Central memory CD8-positive, alpha-beta T cell (primary cell): ENCODE measurements at regions not wholly inside any gene's neighbourhood (a gene's known extent, or its start where the extent isn't known, plus 50 kb on each side); places are given as distances from the start of the nearest gene placed in this dataset.
"Not testable (repeated sequence)": the region's sequence is repeated elsewhere in the genome, so short reads cannot be mapped to it uniquely, and the experiment has no call there.

Source experiments
- ATAC-seq: fragments of 150-1000 bp; cut with Tn5 transposase; replicated peaks from 2 replicates; pipeline ENCODE4 v1.10.0; 2022; ENCODE audit warnings: mild to moderate bottlenecking, moderate FRiP score, moderate number of reproducible peaks; ENCODE audit not compliant: poor library complexity, severe bottlenecking; ENCODE audit errors: extremely low read depth
- DNase-seq, 2 donors: peaks; one replicate each; pipeline ENCODE4 v3.0.0; 2021; ENCODE audit warnings: low spot score in 2 of 2
- H3K27ac Mint-ChIP-seq: one replicate; pipeline ENCODE4 v1.8.0; 2022; ENCODE audit warnings: low read depth, mild to moderate bottlenecking, moderate library complexity, mixed read lengths
- H3K27me3 Mint-ChIP-seq: one replicate; pipeline ENCODE4 v1.8.0; 2022; ENCODE audit warnings: mixed read lengths
- H3K36me3 Mint-ChIP-seq: one replicate; pipeline ENCODE4 v1.8.0; 2022; ENCODE audit warnings: mild to moderate bottlenecking, moderate library complexity, mixed read lengths; ENCODE audit not compliant: insufficient read depth
- H3K4me1 Mint-ChIP-seq: one replicate; pipeline ENCODE4 v1.8.0; 2022; ENCODE audit warnings: mixed read lengths
- H3K4me3 Mint-ChIP-seq: one replicate; pipeline ENCODE4 v1.8.0; 2022; ENCODE audit warnings: mild to moderate bottlenecking, moderate library complexity, mixed read lengths
- H3K9me3 Mint-ChIP-seq: one replicate; pipeline ENCODE4 v1.8.0; 2022; ENCODE audit warnings: mixed read lengths

DNA sequence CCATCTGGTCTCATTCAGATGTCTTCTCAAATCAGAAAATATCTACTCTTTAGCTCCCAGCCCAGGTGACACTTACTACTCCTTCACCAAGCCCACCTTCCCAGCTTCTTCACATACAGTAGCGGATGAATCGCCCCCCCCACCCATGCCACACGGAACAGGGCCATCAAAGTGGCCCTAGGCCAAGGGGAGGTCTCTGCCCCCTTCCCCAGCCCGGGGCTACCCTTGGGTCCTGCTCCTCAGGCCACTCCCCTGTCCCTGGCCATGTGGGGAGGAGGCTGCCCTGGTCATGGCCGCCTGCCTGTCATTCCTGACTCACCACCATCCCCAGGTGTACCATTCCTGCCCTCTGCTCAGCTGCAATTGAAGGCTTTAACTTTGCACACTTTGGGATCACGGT, 142.8 kb downstream of the NECTIN1 start:
- no peaks in the 10 kb centered on the region for H3K9me3 Mint-ChIP-seq
- DNase-seq (no peak), ATAC-seq (no peak)
- H3K4me3 Mint-ChIP-seq, result no peak overlapping the region
- no peaks in the 10 kb centered on the region for H3K4me1 Mint-ChIP-seq
- H3K27ac Mint-ChIP-seq, result no peak overlapping the region
- peaks cover 81% of the 10 kb centered on the region for H3K27me3 Mint-ChIP-seq
- no peaks in the 10 kb centered on the region for H3K36me3 Mint-ChIP-seq

DNA sequence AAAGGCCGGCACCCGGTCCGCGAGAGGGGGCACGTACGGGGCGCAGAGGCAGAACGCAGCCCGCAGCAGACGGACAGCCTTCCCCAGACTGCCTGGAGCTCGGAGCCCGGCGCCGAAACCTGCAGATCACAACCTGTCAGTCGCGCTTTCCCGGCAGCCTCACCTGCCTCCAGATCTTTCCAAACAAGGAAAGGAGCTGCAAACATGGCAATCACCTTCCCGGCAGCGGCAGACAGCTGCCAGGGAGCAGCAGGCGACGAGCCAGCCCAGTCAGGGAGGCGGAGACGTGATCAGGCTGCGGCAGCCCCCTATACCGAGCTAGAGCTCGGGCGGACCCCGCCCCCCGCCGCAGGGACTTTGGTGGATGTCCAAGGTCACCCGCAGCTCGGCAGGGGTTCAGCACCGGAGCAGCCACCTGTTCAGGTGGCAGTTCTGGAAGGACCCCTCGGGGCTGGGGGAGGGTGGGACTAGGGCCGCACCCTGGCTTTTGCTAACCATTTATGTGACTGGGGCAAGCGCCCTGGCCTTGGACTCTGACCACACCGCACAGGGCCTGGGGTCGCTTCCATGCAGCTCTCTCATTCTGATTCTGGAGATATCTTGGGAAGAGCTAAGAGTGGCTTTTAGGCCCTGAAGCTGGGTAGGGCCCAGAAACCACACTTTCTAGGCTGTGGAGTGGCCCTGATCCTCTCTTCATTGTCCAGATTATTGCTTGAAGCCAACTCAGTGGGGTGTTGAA, 143.8 kb downstream of the NECTIN1 start:
- H3K27me3 Mint-ChIP-seq, result peaks cover 83% of the 10 kb centered on the region
- no peaks in the 10 kb centered on the region for H3K36me3 Mint-ChIP-seq
- H3K9me3 Mint-ChIP-seq, result no peaks in the 10 kb centered on the region
- DNase-seq (no peak), ATAC-seq (no peak)
- H3K27ac Mint-ChIP-seq, result no peak overlapping the region
- H3K4me3 Mint-ChIP-seq, result no peak overlapping the region
- H3K4me1 Mint-ChIP-seq, result no peaks in the 10 kb centered on the region

DNA sequence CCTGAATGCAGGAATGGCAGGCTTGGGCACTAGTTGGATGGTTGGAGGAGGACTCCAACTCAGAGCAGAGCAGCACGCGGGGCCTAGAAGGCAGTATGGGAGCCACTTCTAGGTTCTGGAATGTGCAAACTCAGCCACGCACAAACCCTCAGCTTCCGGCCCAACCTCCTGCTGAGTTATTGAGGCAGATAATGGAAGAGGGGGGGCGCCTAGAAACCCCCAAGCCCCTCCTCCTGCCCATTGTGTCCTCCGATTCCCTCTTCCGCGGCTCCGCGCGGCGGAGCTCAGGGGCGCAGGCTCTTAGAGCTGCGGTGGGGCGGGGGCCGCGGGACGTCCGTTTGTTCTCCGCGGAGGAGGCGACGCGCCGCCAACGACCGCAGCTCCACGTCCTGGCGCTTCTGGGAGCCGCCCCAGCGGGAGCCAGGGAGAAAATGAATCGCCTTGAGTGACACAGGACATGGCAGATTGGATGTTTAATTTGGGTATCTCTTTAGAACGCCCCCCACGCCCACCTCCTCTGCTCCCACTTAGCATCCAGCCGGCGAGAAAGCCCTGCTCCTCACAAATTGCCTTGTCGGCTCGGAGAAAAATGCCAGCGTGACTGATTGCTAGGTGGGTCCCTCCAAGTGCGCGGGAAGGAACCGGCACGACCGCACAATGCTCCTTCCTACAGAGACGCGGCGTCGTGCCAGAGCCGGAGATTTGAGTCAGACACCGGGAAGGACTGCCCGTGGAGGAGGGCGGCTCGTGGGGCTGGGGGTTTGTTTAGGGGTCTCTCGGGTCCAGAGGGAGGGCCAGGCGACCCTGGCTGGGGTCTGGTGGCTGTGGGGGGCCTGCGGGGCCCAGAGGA, 144.6 kb downstream of the NECTIN1 start:
- peaks cover 85% of the 10 kb centered on the region for H3K27me3 Mint-ChIP-seq
- ATAC-seq, result no peak
- H3K4me3 Mint-ChIP-seq, result no peak overlapping the region
- no peak for DNase-seq
- H3K27ac Mint-ChIP-seq, result no peak overlapping the region
- no peaks in the 10 kb centered on the region for H3K4me1 Mint-ChIP-seq
- no peaks in the 10 kb centered on the region for H3K9me3 Mint-ChIP-seq
- H3K36me3 Mint-ChIP-seq, result no peaks in the 10 kb centered on the region

DNA sequence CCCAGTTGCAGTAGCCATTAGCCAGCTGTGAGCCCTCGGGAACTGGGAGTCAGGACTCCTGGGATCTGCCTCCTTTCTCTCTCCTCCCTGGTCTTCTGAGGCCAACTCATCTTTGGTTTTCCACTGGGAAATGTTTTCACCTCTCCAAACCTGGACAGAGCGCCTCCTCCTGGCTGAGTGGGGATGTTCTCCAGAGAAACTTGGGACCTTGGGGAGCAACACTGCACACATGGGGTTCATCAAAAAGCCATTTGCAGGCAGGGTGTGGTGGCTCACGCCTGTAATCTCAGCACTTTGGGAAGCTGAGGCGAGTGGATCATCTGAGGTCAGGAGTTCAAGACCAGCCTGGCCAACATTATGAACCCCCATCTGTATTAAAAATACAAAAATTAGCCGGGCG, 145.4 kb downstream of the NECTIN1 start:
- no peak for DNase-seq
- no peaks in the 10 kb centered on the region for H3K9me3 Mint-ChIP-seq
- no peaks in the 10 kb centered on the region for H3K4me1 Mint-ChIP-seq
- no peak overlapping the region for H3K4me3 Mint-ChIP-seq
- no peaks in the 10 kb centered on the region for H3K36me3 Mint-ChIP-seq
- ATAC-seq, result no peak
- H3K27me3 Mint-ChIP-seq, result peaks cover 93% of the 10 kb centered on the region
- no peak overlapping the region for H3K27ac Mint-ChIP-seq

DNA sequence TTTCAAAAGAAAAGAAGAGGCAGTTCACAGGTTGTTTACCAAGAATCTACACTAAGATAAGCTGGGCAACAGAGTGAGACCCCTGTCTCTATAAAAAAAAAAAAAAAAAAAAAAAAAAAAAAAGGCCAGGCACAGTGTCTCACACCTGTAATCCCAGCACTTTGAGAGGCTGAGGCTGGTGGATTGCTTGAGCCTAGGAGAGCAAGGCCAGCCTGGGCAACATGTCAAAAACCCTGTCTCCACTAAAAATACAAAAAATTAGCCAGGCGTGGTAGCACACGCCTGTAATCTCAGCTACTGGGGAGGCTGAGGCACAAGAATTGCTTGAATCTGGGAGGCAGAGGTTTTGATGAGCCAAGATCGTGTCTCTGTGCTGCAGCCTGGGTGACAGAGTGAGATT, 147.6 kb downstream of the NECTIN1 start:
- peaks cover 98% of the 10 kb centered on the region for H3K27me3 Mint-ChIP-seq
- ATAC-seq, H3K4me1 Mint-ChIP-seq, H3K4me3 Mint-ChIP-seq, DNase-seq, H3K27ac Mint-ChIP-seq, H3K36me3 Mint-ChIP-seq, H3K9me3 Mint-ChIP-seq: not testable (repeated sequence)

DNA sequence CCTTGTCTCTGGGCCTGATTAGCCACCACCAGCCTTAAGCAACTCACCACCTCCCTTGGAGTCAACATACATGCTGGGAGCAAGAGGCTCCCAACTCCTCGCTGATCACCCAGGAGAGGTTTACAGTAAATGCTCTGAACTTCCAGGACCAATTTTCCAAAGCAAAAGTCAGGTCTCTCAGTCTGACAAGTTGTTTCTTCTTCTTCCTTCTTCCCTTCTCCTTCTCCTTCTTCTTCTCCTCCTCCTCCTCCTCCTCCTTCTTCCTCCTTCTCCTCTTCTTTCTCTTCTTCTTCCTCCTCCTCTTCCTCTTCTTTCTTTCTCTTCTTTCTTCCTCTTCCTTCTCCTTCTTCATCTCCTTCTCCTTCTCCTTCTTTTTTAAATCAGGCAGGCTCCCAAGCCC, 148.2 kb downstream of the NECTIN1 start:
- H3K36me3 Mint-ChIP-seq, result no peaks in the 10 kb centered on the region
- DNase-seq (no peak), ATAC-seq (no peak)
- no peaks in the 10 kb centered on the region for H3K4me1 Mint-ChIP-seq
- H3K27me3 Mint-ChIP-seq, result peaks cover 92% of the 10 kb centered on the region
- H3K4me3 Mint-ChIP-seq, result no peak overlapping the region
- no peaks in the 10 kb centered on the region for H3K9me3 Mint-ChIP-seq
- H3K27ac Mint-ChIP-seq, result no peak overlapping the region

DNA sequence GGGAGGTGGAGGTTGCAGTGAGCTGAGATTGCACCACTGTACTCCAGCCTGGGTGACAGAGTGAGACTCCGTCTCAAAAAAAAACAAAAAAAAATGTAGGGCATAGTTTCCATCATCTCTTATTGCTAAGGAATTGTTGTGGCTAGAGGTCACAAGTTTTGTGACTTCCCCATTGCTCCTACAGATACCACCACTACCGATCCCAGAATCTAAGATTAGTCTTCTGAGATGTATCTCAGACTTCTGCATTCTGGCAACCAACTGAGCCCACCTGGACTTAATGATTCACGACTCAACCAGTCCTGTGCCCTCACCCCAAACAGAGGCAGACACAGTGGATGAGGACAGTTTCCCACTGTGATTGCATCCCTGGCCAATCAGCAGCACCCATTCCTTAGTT, 148.9 kb downstream of the NECTIN1 start:
- Mint-ChIP-seq H3K27me3 (peaks cover 85% of the 10 kb centered on the region), H3K36me3 (no peaks in the 10 kb centered on the region), H3K9me3 (no peaks in the 10 kb centered on the region), H3K4me3 (no peak overlapping the region), H3K4me1 (no peaks in the 10 kb centered on the region), H3K27ac (no peak overlapping the region)
- DNase-seq (no peak), ATAC-seq (no peak)

DNA sequence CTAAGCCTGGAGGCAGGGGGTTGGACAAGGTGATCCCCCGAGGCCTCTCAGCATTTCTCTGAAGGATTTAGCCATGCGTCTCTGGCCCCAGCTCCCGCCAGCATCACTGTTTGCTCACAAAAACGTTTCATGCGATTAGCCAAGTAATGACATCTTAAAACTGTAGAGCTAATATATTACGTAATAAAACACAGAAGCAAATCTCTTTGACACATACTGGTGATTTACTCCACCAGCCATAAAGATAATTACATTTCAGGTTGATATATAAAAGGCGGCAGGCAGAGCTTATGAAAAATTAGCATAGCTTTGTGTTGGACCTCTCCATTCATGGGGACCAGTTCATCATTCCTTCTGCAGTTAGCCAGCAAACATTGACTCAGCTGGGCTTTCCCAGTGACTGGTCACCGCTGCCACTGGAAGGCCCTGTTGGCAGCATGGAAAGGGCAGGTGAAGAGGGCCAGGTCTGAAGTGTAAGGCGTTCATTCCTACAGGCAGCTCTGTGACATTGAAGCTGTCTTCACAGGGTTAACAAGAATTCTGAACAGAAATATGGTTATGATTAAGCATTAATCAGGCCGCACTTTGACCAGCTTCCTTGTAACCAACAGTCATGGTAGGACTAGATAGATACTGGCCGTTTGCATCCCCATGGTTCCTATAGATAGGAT, 150.3 kb downstream of the NECTIN1 start:
- DNase-seq, result no peak
- H3K36me3 Mint-ChIP-seq, result no peaks in the 10 kb centered on the region
- peaks cover 71% of the 10 kb centered on the region for H3K27me3 Mint-ChIP-seq
- no peak overlapping the region for H3K4me3 Mint-ChIP-seq
- peaks cover 5% of the 10 kb centered on the region for H3K4me1 Mint-ChIP-seq
- H3K9me3 Mint-ChIP-seq, result no peaks in the 10 kb centered on the region
- ATAC-seq, result no peak
- H3K27ac Mint-ChIP-seq, result no peak overlapping the region

DNA sequence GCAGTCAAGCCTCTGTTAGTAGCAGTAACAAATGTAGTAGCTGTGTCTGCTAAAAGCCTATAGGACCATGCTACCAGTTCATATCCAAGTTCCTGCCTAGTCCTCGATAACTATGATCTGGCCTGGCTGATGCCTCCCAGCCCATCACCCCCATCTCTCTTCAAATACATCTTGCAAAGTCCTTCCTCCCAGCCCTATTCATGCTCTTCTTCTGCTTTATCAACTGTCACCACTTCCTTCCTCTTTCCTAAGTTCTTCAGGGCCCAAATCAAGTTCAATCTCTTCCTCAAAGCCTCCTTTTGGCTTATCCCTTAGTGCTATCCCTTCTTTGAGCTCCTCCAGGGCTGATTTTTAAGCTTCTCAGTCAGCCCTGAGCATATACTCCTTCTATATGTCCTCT, 150.9 kb upstream of the THY1 start:
- no peaks in the 10 kb centered on the region for H3K9me3 Mint-ChIP-seq
- ATAC-seq, result no peak
- no peaks in the 10 kb centered on the region for H3K36me3 Mint-ChIP-seq
- H3K4me3 Mint-ChIP-seq, result no peak overlapping the region
- peaks cover 5% of the 10 kb centered on the region for H3K4me1 Mint-ChIP-seq
- H3K27me3 Mint-ChIP-seq, result peaks cover 24% of the 10 kb centered on the region
- no peak overlapping the region for H3K27ac Mint-ChIP-seq
- no peak for DNase-seq

DNA sequence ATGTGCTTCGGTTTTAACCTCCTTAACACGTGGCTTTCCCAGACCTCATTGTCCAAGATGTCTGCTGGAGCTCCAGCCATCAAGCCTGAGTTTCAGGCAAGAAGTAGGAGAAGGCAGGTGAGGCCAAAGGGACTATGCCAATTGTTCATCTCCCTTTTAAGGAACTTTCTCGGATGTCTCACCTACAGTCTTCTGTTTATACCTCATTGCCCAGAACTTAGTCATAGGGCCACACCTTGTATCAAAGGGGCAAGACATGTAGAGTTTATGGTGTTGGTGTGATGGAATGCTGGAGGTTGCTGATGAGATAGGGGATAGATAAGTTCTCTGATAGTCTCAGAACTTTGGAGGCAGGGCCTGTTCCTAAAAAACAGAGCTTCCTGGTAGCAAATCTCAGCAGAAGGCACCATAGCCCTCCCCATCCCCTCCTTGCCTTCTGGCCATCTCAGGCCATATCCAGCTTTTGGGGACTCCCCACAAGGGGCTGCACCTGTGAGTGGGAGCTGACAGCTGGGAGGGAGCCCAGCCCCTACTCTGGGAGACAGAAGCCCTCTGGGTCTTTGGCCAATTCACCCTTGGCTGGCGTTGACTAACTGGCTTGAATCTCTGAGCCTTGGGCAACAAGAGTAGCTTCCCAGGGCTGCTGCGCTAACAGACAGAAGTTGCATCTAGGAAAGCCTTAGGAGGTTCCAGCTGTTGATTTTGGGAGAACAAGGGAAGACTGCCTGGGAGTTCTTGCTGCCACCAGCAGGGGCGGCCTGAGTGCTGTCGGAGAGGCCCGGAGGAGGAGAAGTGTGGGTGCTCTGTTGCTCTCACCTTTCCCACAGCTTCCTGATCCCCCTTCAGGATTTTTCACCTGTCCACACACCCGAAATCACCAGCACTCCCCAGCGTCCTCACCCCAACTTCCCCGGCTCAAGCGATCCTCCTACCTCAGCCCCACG, 149.8 kb upstream of the THY1 start:
- peaks cover 12% of the 10 kb centered on the region for H3K27me3 Mint-ChIP-seq
- no peak overlapping the region for H3K4me3 Mint-ChIP-seq
- H3K4me1 Mint-ChIP-seq, result peaks cover 5% of the 10 kb centered on the region
- peak overlapping the region; percentile 9 for H3K27ac Mint-ChIP-seq
- no peak for ATAC-seq
- H3K36me3 Mint-ChIP-seq, result no peaks in the 10 kb centered on the region
- DNase-seq, result no peak
- no peaks in the 10 kb centered on the region for H3K9me3 Mint-ChIP-seq

DNA sequence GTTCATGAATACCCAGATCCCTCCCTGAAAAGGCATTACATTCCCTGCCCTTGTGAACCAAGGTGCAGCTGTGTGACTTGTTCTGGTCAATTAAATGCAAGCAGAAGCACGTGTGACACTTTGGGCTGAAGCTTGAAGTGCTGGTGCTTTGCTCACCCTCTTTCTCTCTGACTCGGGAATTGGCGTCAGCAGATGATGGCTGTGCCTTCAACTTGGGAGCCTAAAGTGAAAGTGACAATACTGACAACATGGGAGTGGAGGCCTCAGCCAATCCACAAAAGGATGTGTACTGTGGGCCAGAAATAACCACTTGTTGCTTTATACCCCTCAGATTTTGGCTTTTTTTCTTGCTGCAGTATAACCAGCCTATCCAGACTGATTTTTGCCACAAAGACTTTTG, 148.3 kb upstream of the THY1 start:
- Mint-ChIP-seq H3K27ac (no peak overlapping the region), H3K27me3 (no peaks in the 10 kb centered on the region), H3K4me1 (peaks cover 5% of the 10 kb centered on the region), H3K4me3 (no peak overlapping the region), H3K9me3 (no peaks in the 10 kb centered on the region), H3K36me3 (no peaks in the 10 kb centered on the region)
- ATAC-seq (no peak), DNase-seq (no peak)
